Endothelial cell of umbilical vein (primary cell): ENCODE measurements at regions not wholly inside any gene's neighbourhood (a gene's known extent, or its start where the extent isn't known, plus 50 kb on each side); places are given as distances from the start of the nearest gene placed in this dataset.

Source experiments
- BruUV-seq: library from RNA; stranded (reverse); fragments of 400-500 nt; replicated peaks from 2 replicates; lab custom pipeline; 2021; lab: Mats Ljungman, UMichigan
- CTCF ChIA-PET: fragments of 300-600, 350-600 bp; sonication (Branson Sonifier 250); formaldehyde crosslinking; loops from one replicate; lab custom pipeline; 2021; ENCODE audit warnings: antibody characterized with exemption, inconsistent platforms; lab: Charles Lee
- POLR2A ChIA-PET: fragments of 300-600, 350-600 bp; sonication (Branson Sonifier 250); formaldehyde crosslinking; loops from one replicate; lab custom pipeline; 2021; ENCODE audit warnings: antibody characterized with exemption, inconsistent platforms; lab: Charles Lee
- DNase-seq: peaks from one replicate; pipeline ENCODE4 v3.0.0-alpha.2; 2011; ENCODE audit warnings: low read depth, low spot score
- FAIRE-seq: peaks from 2 replicates; lab custom pipeline; 2011; peaks lifted over from hg19 to GRCh38; lab: Jason Lieb, UNC
- H2AFZ ChIP-seq: 2 replicates; pipeline ENCODE4 v1.6.0; 2012; ENCODE audit warnings: low read depth, low read length, control low read depth, inconsistent platforms
- H3K27ac ChIP-seq: 2 replicates; pipeline ENCODE4 v1.5.1; 2011; ENCODE audit warnings: low read depth, mild to moderate bottlenecking, control low read depth, low read length, moderate library complexity; ENCODE audit not compliant: insufficient read depth
- H3K27me3 ChIP-seq, 2 experiments: 2 replicates each; pipeline versions ENCODE4 v1.6.0 to v1.6.1; 2011; ENCODE audit warnings: low read length in 2 of 2, mixed read lengths in 1 of 2; ENCODE audit not compliant: control insufficient read depth in 2 of 2, insufficient read depth in 2 of 2
- H3K36me3 ChIP-seq, 2 experiments: 2 replicates in 1 of 2; 3 replicates in 1 of 2; pipeline ENCODE4 v1.5.1; 2011; ENCODE audit warnings: low read length in 2 of 2, mild to moderate bottlenecking in 1 of 2, moderate library complexity in 1 of 2; ENCODE audit not compliant: control insufficient read depth in 2 of 2, insufficient read depth in 2 of 2; ENCODE audit errors: extremely low read depth in 1 of 2
- H3K4me1 ChIP-seq: 3 replicates; pipeline ENCODE4 v1.5.1; 2011; ENCODE audit warnings: mild to moderate bottlenecking, low read length; ENCODE audit not compliant: control insufficient read depth, insufficient read depth; ENCODE audit errors: extremely low read depth
- H3K4me2 ChIP-seq: 2 replicates; pipeline ENCODE4 v1.6.1; 2011; ENCODE audit warnings: low read length, control low read depth, mixed read lengths; ENCODE audit not compliant: insufficient read depth
- H3K4me3 ChIP-seq, 3 experiments: fragments of 200-600 bp in 1 of 3; sonication (generic), shearing (Covaris generic) in 1 of 3; replicated peaks in 1 of 3; 2 replicates each; pipeline ENCODE4 v1.5.1; 2011 to 2016; ENCODE audit warnings: control low read depth in 3 of 3, low read length in 3 of 3, mild to moderate bottlenecking in 2 of 3, inconsistent platforms in 1 of 3, low read depth in 1 of 3, moderate library complexity in 1 of 3; ENCODE audit not compliant: insufficient read depth in 1 of 3
- H3K79me2 ChIP-seq: 2 replicates; pipeline ENCODE4 v1.6.0; 2012; ENCODE audit warnings: low read length, inconsistent platforms; ENCODE audit not compliant: control insufficient read depth, insufficient read depth
- H3K9ac ChIP-seq: replicated peaks from 2 replicates; pipeline ENCODE3; 2011; ENCODE audit warnings: low read length, control low read depth; ENCODE audit not compliant: insufficient read depth; ENCODE audit errors: extremely low read depth
- H3K9me1 ChIP-seq: replicated peaks from 3 replicates; pipeline ENCODE4 v1.6.0; 2011; ENCODE audit warnings: mild to moderate bottlenecking, low read length; ENCODE audit not compliant: control insufficient read depth, insufficient read depth; ENCODE audit errors: extremely low read depth
- H3K9me3 ChIP-seq: replicated peaks from 2 replicates; pipeline ENCODE4 v1.5.1; 2012; ENCODE audit warnings: low read length, inconsistent platforms; ENCODE audit not compliant: control insufficient read depth, insufficient read depth
- H4K20me1 ChIP-seq: replicated peaks from 2 replicates; pipeline ENCODE3; 2011; ENCODE audit warnings: mild to moderate bottlenecking, low read length; ENCODE audit not compliant: control insufficient read depth, insufficient read depth; ENCODE audit errors: extremely low read depth
- EZH2 ChIP-seq: IDR thresholded peaks from 2 replicates; pipeline ENCODE4 v1.6.1; 2012; ENCODE audit warnings: borderline replicate concordance, low read depth, mild to moderate bottlenecking, moderate library complexity, low read length, inconsistent platforms; ENCODE audit not compliant: severe bottlenecking
- FOS ChIP-seq: IDR thresholded peaks from 2 replicates; pipeline ENCODE4 v1.6.1; 2011; ENCODE audit warnings: mild to moderate bottlenecking, low read length, moderate library complexity, borderline replicate concordance; ENCODE audit not compliant: insufficient read depth
- GATA2 ChIP-seq: IDR thresholded peaks from 2 replicates; pipeline ENCODE4 v1.7.0; 2011; ENCODE audit warnings: low read depth, mild to moderate bottlenecking, moderate library complexity, mixed read lengths, low read length; ENCODE audit not compliant: insufficient read length, insufficient read depth
- JUN ChIP-seq: IDR thresholded peaks from 2 replicates; pipeline ENCODE4 v1.6.1; 2011; ENCODE audit warnings: borderline replicate concordance, low read depth; ENCODE audit not compliant: insufficient read length, insufficient read depth
- MYC ChIP-seq: IDR thresholded peaks from one replicate; pipeline ENCODE4 v1.6.1; 2011; ENCODE audit warnings: mild to moderate bottlenecking, low read depth, low read length
- POLR2A ChIP-seq: IDR thresholded peaks from 2 replicates; pipeline ENCODE4 v1.6.1; 2012; ENCODE audit warnings: low read depth, mild to moderate bottlenecking, control low read depth, low read length
- POLR2AphosphoS5 ChIP-seq: IDR thresholded peaks from 2 replicates; pipeline ENCODE4 v1.6.1; 2012; ENCODE audit warnings: low read depth, mild to moderate bottlenecking, control low read depth, low read length, moderate library complexity; ENCODE audit not compliant: insufficient read depth
- dilution Hi-C: fragments of 300-500 bp; cut with MboI; formaldehyde crosslinking; loops from one replicate; pipeline ENCODE4 v1.15.0; 2019; ENCODE audit warnings: low sequenced_read_pairs; ENCODE audit not compliant: extremely low pct_ligation_motif_present
- intact Hi-C: fragments of 100-400 bp; cut with micrococcal nuclease; formaldehyde crosslinking; loops from one replicate; pipeline ENCODE4 v1.10.0; 2022
- TF ChIP-seq, protein P1 (sequence below): IDR thresholded peaks from 2 replicates; pipeline ENCODE4 v1.6.1; 2011; ENCODE audit not compliant: insufficient read depth, insufficient read length
- TF ChIP-seq, protein P2 (sequence below), 2 donors: IDR thresholded peaks; 1 replicate in 1 of 2; 2 replicates in 1 of 2; pipeline ENCODE4 v1.5.1; 2011; ENCODE audit warnings: low read length in 2 of 2, mild to moderate bottlenecking in 2 of 2, moderate library complexity in 2 of 2, control low read depth in 1 of 2, inconsistent platforms in 1 of 2, low read depth in 1 of 2; ENCODE audit not compliant: insufficient read depth in 1 of 2; ENCODE audit errors: extremely low read depth in 1 of 2

DNA sequence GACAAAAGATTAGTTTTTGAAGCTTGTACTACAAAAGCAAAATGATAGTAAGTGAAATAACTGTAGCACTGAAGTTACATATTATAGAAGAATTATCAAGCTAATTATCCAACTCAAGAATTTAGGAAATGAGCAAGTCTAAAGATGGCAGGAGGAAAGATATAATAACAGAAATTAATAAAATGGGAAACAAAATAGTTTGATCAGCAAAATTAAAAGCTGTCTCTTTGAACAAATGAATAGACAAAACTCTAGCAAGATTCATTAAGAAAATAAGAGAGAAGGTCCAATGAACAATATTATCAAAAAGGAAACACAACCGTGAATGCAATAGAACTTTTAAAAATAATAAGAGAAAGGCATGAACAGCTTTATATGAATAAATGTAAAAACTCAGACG lies 224.3 kb upstream of the IRX5 start:
- DNase-seq (no peak), FAIRE-seq (no peak)
- H4K20me1 ChIP-seq = no peaks in the 10 kb centered on the region
- H3K4me3 ChIP-seq = no peak overlapping the region
- no peak overlapping the region for H3K4me2 ChIP-seq
- dilution Hi-C loops = no loop called here
- no peaks in the 10 kb centered on the region for H3K79me2 ChIP-seq
- H3K27ac ChIP-seq = no peak overlapping the region
- H3K9me3 ChIP-seq = no peaks in the 10 kb centered on the region
- no peak overlapping the region for H3K9ac ChIP-seq
- no peaks in the 10 kb centered on the region for H3K9me1 ChIP-seq
- POLR2A ChIA-PET = no interaction called here
- H3K4me1 ChIP-seq = no peaks in the 10 kb centered on the region
- intact Hi-C loops = no loop called here
- BruUV-seq = no TSS peak
- no peaks in the 10 kb centered on the region for H3K36me3 ChIP-seq
- no peak overlapping the region for H2AFZ ChIP-seq
- no peaks in the 10 kb centered on the region for H3K27me3 ChIP-seq
- TF ChIP-seq POLR2A (no peak), EZH2 (no peak), FOS (no peak), MYC (no peak), POLR2AphosphoS5 (no peak), JUN (no peak), GATA2 (no peak)
- TF ChIP-seq, protein P1, sequence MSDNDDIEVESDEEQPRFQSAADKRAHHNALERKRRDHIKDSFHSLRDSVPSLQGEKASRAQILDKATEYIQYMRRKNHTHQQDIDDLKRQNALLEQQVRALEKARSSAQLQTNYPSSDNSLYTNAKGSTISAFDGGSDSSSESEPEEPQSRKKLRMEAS = no peak
- TF ChIP-seq, protein P2, sequence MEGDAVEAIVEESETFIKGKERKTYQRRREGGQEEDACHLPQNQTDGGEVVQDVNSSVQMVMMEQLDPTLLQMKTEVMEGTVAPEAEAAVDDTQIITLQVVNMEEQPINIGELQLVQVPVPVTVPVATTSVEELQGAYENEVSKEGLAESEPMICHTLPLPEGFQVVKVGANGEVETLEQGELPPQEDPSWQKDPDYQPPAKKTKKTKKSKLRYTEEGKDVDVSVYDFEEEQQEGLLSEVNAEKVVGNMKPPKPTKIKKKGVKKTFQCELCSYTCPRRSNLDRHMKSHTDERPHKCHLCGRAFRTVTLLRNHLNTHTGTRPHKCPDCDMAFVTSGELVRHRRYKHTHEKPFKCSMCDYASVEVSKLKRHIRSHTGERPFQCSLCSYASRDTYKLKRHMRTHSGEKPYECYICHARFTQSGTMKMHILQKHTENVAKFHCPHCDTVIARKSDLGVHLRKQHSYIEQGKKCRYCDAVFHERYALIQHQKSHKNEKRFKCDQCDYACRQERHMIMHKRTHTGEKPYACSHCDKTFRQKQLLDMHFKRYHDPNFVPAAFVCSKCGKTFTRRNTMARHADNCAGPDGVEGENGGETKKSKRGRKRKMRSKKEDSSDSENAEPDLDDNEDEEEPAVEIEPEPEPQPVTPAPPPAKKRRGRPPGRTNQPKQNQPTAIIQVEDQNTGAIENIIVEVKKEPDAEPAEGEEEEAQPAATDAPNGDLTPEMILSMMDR (IDR thresholded peaks at IDR 0.05; ENCODE audit: extremely low read depth in 1 of 2, insufficient read depth in 1 of 2, low read depth in 1 of 2, low read length in 2 of 2) = no peak
- CTCF ChIA-PET = no interaction called here
